ENCODE measurements at regions not wholly inside any gene's neighbourhood (a gene's known extent, or its start where the extent isn't known, plus 50 kb on each side); places are given as distances from the start of the nearest gene placed in this dataset.
A peak's percentile ranks its signal among the peaks of the same experiment; 100 is the strongest.
"Not testable (repeated sequence)": the region's sequence is repeated elsewhere in the genome, so short reads cannot be mapped to it uniquely, and the experiment has no call there.

DNA sequence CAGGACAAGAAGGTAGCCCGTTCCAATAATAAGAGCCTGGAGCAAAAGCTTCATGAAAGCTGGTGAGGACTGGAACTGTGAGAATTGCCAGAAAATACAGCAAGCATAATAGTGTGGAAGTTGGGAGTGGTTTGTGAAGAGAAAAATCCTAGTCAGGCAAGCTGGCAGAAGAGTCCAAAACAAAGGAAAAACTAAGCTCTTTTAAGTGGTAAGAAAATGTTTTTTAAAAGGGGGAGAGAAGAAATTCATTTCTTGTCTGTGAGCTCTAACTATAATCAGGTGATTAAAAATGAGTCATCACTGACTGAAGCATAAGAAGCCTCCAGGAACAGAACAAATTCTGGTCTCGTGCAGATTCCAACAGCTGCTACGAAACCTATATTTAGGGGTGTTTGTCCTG, 102.6 kb downstream of the CAAP1 start:
- DNase-seq = no peak

DNA sequence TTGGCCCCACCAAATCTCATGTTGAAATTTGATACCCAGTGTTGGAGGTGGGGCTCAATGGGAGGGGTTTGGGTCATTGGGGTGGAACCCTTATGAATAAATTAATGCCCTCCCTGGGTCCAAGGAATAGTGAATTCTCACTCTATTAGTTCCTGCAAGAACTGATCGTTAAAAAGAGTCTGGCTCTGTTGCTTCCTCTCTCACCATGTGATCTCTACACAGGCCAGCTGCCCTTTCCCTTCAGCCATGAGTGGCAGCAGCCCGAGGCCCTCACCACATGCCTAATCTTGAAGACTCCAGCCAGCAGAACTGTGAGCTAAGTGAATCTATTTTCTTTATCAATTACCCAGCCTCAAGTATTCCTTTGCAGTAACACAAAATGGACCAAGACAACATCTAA, 106.0 kb downstream of the CAAP1 start:
- no peak for DNase-seq

- no peak for DNase-seq
Observed at GRCh38 chr9:26782899-26783298, 109.7 kb downstream of the CAAP1 start.

DNA sequence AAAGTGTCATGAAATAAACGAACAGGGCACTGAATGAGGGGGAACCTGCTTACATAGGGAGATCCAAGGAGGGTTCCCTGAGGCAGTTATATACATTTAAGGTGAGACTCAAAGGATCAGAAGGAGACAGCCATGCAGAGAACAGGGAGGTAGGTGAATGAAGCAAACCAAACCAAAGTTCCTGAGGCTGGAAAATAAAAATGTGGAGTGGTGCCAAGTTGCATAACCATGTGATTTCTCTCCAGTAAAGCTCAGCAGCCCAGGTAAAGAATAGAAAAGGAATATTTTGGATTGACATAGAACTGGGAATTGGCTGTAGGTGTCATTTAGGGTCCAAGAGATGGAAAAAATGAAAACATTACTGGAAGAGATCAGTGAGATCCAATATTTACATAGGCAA, 110.7 kb downstream of the CAAP1 start:
- no peak for DNase-seq

- not testable (repeated sequence) for DNase-seq
Observed at GRCh38 chr9:26780307-26780706, 112.3 kb downstream of the CAAP1 start.

DNA sequence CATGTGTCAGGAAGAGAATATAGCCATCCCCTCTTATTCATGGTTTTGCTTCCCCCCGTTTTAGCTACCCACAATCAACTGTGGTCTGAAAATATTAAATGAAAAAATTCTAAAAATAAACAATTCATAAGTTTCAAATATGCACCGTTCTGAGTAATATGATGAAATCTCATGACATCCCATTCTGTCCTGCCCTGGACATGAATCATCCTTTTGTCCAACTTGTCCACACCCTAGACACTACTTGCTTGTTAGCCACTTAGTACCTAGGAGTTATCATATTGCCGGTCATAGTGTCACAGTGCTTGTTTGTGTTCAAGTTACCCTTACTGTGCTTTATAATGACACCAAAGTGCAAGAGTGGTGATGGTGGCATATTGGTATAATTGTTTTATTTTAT, 113.5 kb downstream of the CAAP1 start:
- no peak for DNase-seq

GRCh38 chr9:26775391-26775790, 117.2 kb downstream of the CAAP1 start:
- DNase-seq = no peak

- no peak for DNase-seq
Observed at GRCh38 chr9:26773056-26773455, 119.5 kb downstream of the CAAP1 start.

GRCh38 chr9:26770821-26771220, 121.8 kb downstream of the CAAP1 start:
- DNase-seq = no peak

DNA sequence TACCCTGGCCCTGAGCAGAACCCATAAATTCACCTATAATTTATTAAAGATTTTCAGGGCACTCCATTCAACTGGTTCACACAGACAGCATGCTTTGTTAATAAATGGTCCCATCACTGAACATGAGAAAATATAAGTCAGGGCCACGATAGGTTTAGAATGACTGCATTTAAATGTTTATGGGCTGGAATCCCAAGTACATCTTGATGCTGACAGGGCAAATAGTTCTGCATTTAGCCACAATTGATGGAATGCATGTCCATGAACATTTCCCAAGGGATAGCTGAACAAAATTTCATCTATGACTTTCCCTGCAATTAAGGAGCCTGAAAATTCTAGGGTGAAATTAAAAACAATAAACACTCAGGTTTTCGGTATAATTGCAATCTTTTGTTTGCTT, 124.5 kb downstream of the CAAP1 start:
- no peak for DNase-seq

DNA sequence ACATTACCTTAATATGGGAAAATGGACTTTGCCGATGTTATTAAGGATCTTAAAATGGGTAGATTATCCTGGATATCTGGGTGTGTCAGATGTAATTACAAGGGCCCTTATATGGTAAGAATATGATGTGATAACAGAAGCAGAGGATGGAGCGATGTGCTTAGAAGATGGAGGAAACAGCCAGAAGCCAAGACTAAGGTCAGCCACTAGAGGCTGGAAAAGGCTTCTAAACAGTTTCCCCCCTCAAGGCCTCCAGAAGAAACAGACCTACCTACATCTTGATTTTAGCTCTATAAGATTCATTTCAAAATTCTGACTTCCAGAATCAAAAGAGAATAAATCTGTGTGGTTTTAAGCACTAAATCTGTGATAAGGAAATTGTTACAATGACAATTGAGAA, 131.9 kb downstream of the CAAP1 start:
- DNase-seq = no peak

DNA sequence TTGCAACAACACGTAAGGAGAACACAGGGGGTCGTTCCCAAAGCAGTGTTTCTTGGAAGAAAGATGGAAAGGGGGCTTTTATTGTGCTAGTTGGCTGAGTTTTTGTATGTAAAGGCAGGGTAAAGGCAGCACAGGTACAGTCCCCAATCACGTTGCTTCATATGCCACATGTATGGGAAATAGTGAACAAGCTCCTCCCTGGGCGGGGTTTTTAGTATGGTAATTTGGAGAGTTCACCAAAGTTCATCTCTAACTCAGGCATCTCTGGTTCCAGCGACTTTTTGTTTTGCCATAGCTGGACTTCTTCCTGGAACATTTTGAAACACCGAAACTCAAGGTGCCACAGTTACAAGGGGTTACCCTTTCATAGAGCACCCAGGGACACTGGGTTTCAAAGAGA, 133.9 kb downstream of the CAAP1 start:
- DNase-seq = no peak

DNA sequence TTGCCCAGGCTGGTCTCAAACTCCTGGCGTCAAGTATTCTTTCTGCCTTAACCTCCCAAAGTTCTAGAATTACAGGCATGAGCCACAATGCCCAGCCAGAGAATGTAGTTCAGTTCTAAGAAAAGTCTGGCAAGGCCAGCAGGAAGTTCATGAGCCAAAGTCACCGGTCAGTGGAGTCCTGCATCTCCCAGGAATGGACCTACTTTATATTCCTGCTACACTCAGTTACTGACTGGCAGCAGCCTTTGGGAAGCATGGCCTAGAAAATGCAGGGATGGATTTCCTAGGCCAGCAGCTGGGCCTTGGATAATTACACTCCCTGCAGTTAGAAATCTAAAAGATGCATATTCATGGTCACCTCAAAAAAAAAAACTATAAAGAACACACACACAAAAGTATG, 135.7 kb downstream of the CAAP1 start:
- DNase-seq = no peak

GRCh38 chr9:26755476-26755875, 137.1 kb downstream of the CAAP1 start:
- no peak for DNase-seq

GRCh38 chr9:26754509-26755164, 138.0 kb downstream of the CAAP1 start:
- no peak for DNase-seq

GRCh38 chr9:26753971-26754370, 138.6 kb downstream of the CAAP1 start:
- DNase-seq = no peak

DNA sequence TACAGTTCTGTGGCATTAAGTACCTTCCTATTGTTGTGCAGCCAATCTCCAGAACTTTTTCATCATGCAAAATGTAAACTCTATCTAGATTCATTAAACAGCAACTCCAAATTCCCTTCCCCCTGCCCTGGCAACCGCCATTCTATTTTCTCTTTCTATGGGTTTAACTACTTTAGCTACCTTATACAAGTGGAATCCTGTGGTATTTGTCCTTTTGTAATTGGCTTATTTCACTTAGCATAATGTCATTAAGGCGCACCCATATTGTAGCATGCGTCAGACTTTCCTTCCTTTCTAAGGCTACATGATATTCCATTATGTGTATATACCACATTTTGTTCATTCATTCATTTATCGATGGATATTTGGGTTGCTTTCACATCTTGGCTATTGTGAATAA, 142.4 kb downstream of the CAAP1 start:
- DNase-seq = no peak

DNA sequence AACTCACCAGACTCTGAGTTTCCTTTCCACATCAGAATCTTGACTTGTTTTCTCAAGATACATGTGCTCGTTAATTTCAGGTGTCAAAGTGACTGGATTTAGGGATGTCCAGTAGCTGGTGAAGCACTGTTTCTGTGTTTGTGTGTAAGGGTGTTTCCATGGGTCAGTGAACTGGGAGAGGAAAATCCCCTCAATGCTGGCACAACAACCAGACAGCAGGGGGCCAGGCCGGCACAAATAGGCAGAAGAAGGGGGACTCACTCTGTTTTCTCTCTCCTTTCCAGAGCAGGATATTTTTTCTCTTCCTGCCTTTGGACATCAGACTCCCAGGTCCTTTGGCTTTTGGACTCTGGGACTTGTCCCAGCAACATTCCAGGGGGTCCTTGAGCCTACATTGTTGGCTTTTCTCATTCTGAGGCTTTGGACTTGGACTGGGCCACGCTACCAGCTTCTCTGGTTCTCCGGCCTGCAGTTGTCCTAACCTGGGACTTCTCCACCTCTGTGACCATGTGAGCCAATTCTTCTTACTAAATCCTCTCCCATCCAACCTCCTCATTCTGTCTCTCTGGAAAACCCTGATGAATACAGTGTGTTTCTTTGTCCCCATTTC, 144.0 kb downstream of the CAAP1 start:
- DNase-seq = no peak

DNA sequence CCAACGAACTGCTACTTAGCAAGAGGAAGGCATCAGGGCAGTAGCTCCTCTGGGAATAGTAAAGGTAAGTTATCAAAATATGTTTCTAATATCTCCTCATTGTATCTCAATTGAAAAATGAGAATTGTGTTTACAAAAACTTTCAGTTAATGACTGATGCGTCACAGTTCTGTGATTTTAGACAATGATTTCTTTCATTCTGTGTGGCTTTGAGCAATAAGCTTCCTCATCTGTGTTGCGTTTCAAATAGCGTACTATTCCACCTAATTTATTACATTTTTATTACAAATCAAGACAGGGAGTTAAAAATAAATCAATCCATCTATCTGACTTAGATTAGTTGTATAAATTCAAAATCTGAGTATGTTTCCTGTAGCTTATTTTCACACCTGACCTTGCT, 145.0 kb downstream of the CAAP1 start:
- DNase-seq = no peak

- no peak for DNase-seq
Observed at GRCh38 chr9:26746357-26747072, 146.1 kb downstream of the CAAP1 start.

- DNase-seq = no peak
Observed at GRCh38 chr9:26745111-26745510, 147.5 kb downstream of the CAAP1 start.

DNA sequence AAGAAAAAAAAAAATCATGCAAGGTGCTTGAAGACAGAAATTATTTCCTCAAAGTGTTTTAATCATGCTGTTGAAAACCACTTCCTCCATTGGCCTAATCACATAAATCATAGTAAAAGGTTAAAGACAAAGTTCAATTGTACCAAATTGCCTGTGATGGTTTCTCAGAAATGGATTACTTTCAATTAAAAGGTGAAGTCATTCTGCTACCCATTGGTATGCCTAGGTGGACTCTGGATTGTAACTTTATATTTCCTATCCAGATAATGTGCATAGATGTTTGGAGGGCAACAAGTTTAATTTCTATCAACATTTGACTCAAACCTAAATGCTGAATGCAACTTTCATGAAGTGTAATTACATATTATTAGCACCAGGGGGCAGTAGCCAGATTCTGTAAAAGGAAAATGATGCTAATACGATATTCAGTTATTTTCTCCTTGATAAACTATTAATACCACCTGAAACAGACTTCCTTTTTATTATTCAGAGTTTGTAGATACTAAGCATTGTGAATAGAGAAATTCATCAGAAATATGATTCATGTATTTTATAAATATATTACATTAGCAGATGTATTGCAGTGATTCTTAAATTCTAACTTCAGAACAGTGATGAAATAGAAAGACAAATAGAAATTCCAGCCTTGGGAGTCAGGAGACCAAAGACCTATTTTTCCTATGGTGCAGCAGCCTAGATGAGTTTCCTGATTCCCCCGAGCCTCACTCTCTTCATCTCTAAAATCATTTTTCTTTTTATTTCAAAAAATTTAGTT, 148.2 kb downstream of the CAAP1 start:
- DNase-seq = peak; percentile 12

GRCh38 chr9:26742828-26743476, 149.7 kb downstream of the CAAP1 start:
- no peak for DNase-seq
